ENCODE measurements at regions not wholly inside any gene's neighbourhood (a gene's known extent, or its start where the extent isn't known, plus 50 kb on each side); places are given as distances from the start of the nearest gene placed in this dataset.

GRCh38 chr13:94783489-94783888 is 71.1 kb upstream of the SOX21 start:
- no peak overlapping the region for H3K4me3 Mint-ChIP-seq
- no peaks in the 10 kb centered on the region for H3K9me3 ChIP-seq (ENCODE audit: control insufficient read depth, low read length, poor library complexity, severe bottlenecking)
- no peaks in the 10 kb centered on the region for H3K36me3 Mint-ChIP-seq (ENCODE audit: low read depth)
- peaks cover 2% of the 10 kb centered on the region for H3K27me3 Mint-ChIP-seq
- DNase-seq (no peak), ATAC-seq (no peak)
- H3K4me1 Mint-ChIP-seq: no peaks in the 10 kb centered on the region
- no peak overlapping the region for H3K27ac Mint-ChIP-seq

GRCh38 chr13:94780421-94780820 is 68.1 kb upstream of the SOX21 start:
- H3K4me3 Mint-ChIP-seq: no peak overlapping the region
- H3K4me1 Mint-ChIP-seq: no peaks in the 10 kb centered on the region
- no peak overlapping the region for H3K27ac Mint-ChIP-seq
- peaks cover 11% of the 10 kb centered on the region for H3K27me3 Mint-ChIP-seq
- DNase-seq (no peak), ATAC-seq (no peak)
- no peaks in the 10 kb centered on the region for H3K36me3 Mint-ChIP-seq (ENCODE audit: low read depth)
- no peaks in the 10 kb centered on the region for H3K9me3 ChIP-seq (ENCODE audit: control insufficient read depth, low read length, poor library complexity, severe bottlenecking)

GRCh38 chr13:94778986-94779385 is 66.6 kb upstream of the SOX21 start:
- DNase-seq (no peak), ATAC-seq (no peak)
- no peak overlapping the region for H3K27ac Mint-ChIP-seq
- no peak overlapping the region for H3K4me3 Mint-ChIP-seq
- H3K36me3 Mint-ChIP-seq (ENCODE audit: low read depth): no peaks in the 10 kb centered on the region
- H3K4me1 Mint-ChIP-seq: no peaks in the 10 kb centered on the region
- H3K9me3 ChIP-seq (ENCODE audit: control insufficient read depth, low read length, poor library complexity, severe bottlenecking): no peaks in the 10 kb centered on the region
- H3K27me3 Mint-ChIP-seq: peaks cover 14% of the 10 kb centered on the region

GRCh38 chr13:94778585-94778984 is 66.2 kb upstream of the SOX21 start:
- peaks cover 14% of the 10 kb centered on the region for H3K27me3 Mint-ChIP-seq
- no peak for ATAC-seq
- H3K9me3 ChIP-seq (ENCODE audit: control insufficient read depth, low read length, poor library complexity, severe bottlenecking): no peaks in the 10 kb centered on the region
- DNase-seq: no peak
- H3K36me3 Mint-ChIP-seq (ENCODE audit: low read depth): no peaks in the 10 kb centered on the region
- H3K4me3 Mint-ChIP-seq: no peak overlapping the region
- no peak overlapping the region for H3K27ac Mint-ChIP-seq
- H3K4me1 Mint-ChIP-seq: no peaks in the 10 kb centered on the region

- H3K36me3 Mint-ChIP-seq (ENCODE audit: low read depth): no peaks in the 10 kb centered on the region
- no peaks in the 10 kb centered on the region for H3K4me1 Mint-ChIP-seq
- DNase-seq (no peak), ATAC-seq (no peak)
- no peak overlapping the region for H3K4me3 Mint-ChIP-seq
- H3K9me3 ChIP-seq (ENCODE audit: control insufficient read depth, low read length, poor library complexity, severe bottlenecking): no peaks in the 10 kb centered on the region
- H3K27me3 Mint-ChIP-seq: peaks cover 14% of the 10 kb centered on the region
- no peak overlapping the region for H3K27ac Mint-ChIP-seq
Observed at GRCh38 chr13:94776956-94777355, 64.6 kb upstream of the SOX21 start.

- no peak for DNase-seq
- Mint-ChIP-seq H3K4me3 (no peak overlapping the region), H3K4me1 (no peaks in the 10 kb centered on the region), H3K36me3 (ENCODE audit: low read depth) (no peaks in the 10 kb centered on the region), H3K27ac (no peak overlapping the region), H3K27me3 (peaks cover 14% of the 10 kb centered on the region)
- H3K9me3 ChIP-seq (ENCODE audit: control insufficient read depth, low read length, poor library complexity, severe bottlenecking): no peaks in the 10 kb centered on the region
- ATAC-seq: no peak
Observed at GRCh38 chr13:94776300-94776699, 64.0 kb upstream of the SOX21 start.

- H3K36me3 Mint-ChIP-seq (ENCODE audit: low read depth): no peaks in the 10 kb centered on the region
- ATAC-seq: no peak
- DNase-seq: no peak
- no peaks in the 10 kb centered on the region for H3K4me1 Mint-ChIP-seq
- H3K4me3 Mint-ChIP-seq: no peak overlapping the region
- no peaks in the 10 kb centered on the region for H3K9me3 ChIP-seq (ENCODE audit: control insufficient read depth, low read length, poor library complexity, severe bottlenecking)
- H3K27ac Mint-ChIP-seq: no peak overlapping the region
- H3K27me3 Mint-ChIP-seq: peaks cover 21% of the 10 kb centered on the region
Observed at GRCh38 chr13:94765814-94766213, 53.5 kb upstream of the SOX21 start.

GRCh38 chr13:94764576-94765321 is 52.4 kb upstream of the SOX21 start:
- ATAC-seq: no peak
- peaks cover 21% of the 10 kb centered on the region for H3K27me3 Mint-ChIP-seq

More at GRCh38 chr13:94764576-94765321, 52.4 kb upstream of the SOX21 start:
- no peaks in the 10 kb centered on the region for H3K9me3 ChIP-seq (ENCODE audit: control insufficient read depth, low read length, poor library complexity, severe bottlenecking)
- no peak overlapping the region for H3K4me3 Mint-ChIP-seq
- H3K36me3 Mint-ChIP-seq (ENCODE audit: low read depth): no peaks in the 10 kb centered on the region
- no peaks in the 10 kb centered on the region for H3K4me1 Mint-ChIP-seq
- no peak for DNase-seq
- H3K27ac Mint-ChIP-seq: no peak overlapping the region
